A673 (cell line): ENCODE measurements at regions not wholly inside any gene's neighbourhood (a gene's known extent, or its start where the extent isn't known, plus 50 kb on each side); places are given as distances from the start of the nearest gene placed in this dataset.

Experiments used
- BruUV-seq: library from RNA; stranded (reverse); fragments of 400-500 nt; replicated peaks from 2 replicates; lab custom pipeline; 2021; lab: Mats Ljungman, UMichigan
- CTCF ChIA-PET: fragments of 300-600 bp; sonication (Branson Sonifier 250); formaldehyde crosslinking; loops from one replicate; lab custom pipeline; 2022; ENCODE audit warnings: antibody characterized with exemption; lab: Charles Lee
- POLR2A ChIA-PET: fragments of 300-600 bp; sonication (Branson Sonifier 250); formaldehyde crosslinking; loops from one replicate; lab custom pipeline; 2022; ENCODE audit warnings: antibody characterized with exemption; ENCODE audit not compliant: low non-redundant PET; lab: Charles Lee
- DNase-seq: peaks from one replicate; pipeline ENCODE4 v3.0.0-alpha.2; 2015; ENCODE audit warnings: low spot score
- H3K27ac ChIP-seq: fragments of 200-600 bp; sonication (generic); 2 replicates; pipeline ENCODE4 v1.5.1; 2016; ENCODE audit warnings: mixed run types, low read depth, mild to moderate bottlenecking, mixed read lengths, antibody characterized with exemption, low read length; ENCODE audit not compliant: poor library complexity, severe bottlenecking
- H3K27me3 ChIP-seq: fragments of 200-600 bp; sonication (generic); replicated peaks from 2 replicates; pipeline ENCODE4 v1.6.1; 2017; ENCODE audit warnings: mixed run types, low read depth, mild to moderate bottlenecking, mixed read lengths, antibody characterized with exemption, low read length; ENCODE audit not compliant: insufficient read depth, poor library complexity
- H3K36me3 ChIP-seq: fragments of 200-600 bp; sonication (generic); 2 replicates; pipeline ENCODE4 v1.6.1; 2016; ENCODE audit warnings: mixed run types, mild to moderate bottlenecking, mixed read lengths, antibody characterized with exemption, low read length; ENCODE audit not compliant: insufficient read depth, poor library complexity, severe bottlenecking
- H3K4me1 ChIP-seq: fragments of 200-600 bp; sonication (generic); 2 replicates; pipeline ENCODE4 v1.6.1; 2017; ENCODE audit warnings: mixed run types, mild to moderate bottlenecking, mixed read lengths, antibody characterized with exemption, low read length; ENCODE audit not compliant: insufficient read depth, poor library complexity, severe bottlenecking
- H3K4me3 ChIP-seq: fragments of 200-600 bp; sonication (generic); 2 replicates; pipeline ENCODE4 v1.5.1; 2016; ENCODE audit warnings: low read depth, mixed run types, mild to moderate bottlenecking, mixed read lengths, low read length; ENCODE audit not compliant: poor library complexity, severe bottlenecking
- H3K9me3 ChIP-seq: fragments of 200-600 bp; sonication (generic); 2 replicates; pipeline ENCODE4 v1.6.1; 2016; ENCODE audit warnings: mixed run types, low read depth, mild to moderate bottlenecking, mixed read lengths, antibody characterized with exemption, low read length; ENCODE audit not compliant: poor library complexity, severe bottlenecking
- EZH2 ChIP-seq: fragments of 200-600 bp; sonication (generic); IDR thresholded peaks from 2 replicates; pipeline ENCODE4 v1.6.1; 2017; ENCODE audit warnings: borderline replicate concordance, low read depth, mild to moderate bottlenecking, mixed read lengths, antibody characterized with exemption, low read length; ENCODE audit not compliant: poor library complexity, severe bottlenecking
- intact Hi-C: fragments of 100-400 bp; cut with micrococcal nuclease; formaldehyde crosslinking; loops from one replicate; pipeline ENCODE4 v1.10.0; 2022; ENCODE audit not compliant: unreplicated experiment
- TF ChIP-seq, protein P1 (sequence below): fragments of 300-800, 200-600 bp; sonication (generic); conservative IDR thresholded peaks from 2 replicates; pipeline ENCODE4 v1.5.1; 2017; ENCODE audit warnings: low read depth, mild to moderate bottlenecking, antibody characterized with exemption, low read length, moderate library complexity, mixed read lengths

DNA sequence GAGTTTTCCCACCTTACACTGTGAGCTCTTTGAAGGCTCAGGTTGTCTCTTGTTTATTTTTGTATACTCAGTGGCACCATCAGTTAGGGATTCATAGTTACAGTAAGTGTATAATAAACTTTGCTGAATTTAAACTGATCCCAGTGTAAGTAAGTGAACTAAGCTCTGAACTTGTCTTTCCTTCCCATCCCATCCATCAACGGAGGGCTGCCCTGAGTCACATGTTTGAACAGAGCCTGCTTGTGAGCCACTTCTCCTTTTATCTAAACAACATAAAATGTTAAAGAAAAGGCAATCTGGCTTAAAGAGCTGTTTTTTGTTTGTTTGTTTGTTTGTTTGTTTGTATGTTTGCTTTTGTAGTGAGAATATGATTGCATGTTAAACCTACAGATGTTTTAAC is 185.7 kb upstream of the MARCKS start:
- CTCF ChIA-PET: no interaction called here
- H3K36me3 ChIP-seq: no peaks in the 10 kb centered on the region
- H3K27ac ChIP-seq: no peak overlapping the region
- H3K4me1 ChIP-seq: no peaks in the 10 kb centered on the region
- intact Hi-C loops: no loop called here
- no peak overlapping the region for H3K4me3 ChIP-seq
- TF ChIP-seq EZH2: no peak
- TF ChIP-seq, protein P1, sequence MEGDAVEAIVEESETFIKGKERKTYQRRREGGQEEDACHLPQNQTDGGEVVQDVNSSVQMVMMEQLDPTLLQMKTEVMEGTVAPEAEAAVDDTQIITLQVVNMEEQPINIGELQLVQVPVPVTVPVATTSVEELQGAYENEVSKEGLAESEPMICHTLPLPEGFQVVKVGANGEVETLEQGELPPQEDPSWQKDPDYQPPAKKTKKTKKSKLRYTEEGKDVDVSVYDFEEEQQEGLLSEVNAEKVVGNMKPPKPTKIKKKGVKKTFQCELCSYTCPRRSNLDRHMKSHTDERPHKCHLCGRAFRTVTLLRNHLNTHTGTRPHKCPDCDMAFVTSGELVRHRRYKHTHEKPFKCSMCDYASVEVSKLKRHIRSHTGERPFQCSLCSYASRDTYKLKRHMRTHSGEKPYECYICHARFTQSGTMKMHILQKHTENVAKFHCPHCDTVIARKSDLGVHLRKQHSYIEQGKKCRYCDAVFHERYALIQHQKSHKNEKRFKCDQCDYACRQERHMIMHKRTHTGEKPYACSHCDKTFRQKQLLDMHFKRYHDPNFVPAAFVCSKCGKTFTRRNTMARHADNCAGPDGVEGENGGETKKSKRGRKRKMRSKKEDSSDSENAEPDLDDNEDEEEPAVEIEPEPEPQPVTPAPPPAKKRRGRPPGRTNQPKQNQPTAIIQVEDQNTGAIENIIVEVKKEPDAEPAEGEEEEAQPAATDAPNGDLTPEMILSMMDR: no peak
- no peaks in the 10 kb centered on the region for H3K27me3 ChIP-seq
- no TSS peak for BruUV-seq
- POLR2A ChIA-PET: no interaction called here
- no peaks in the 10 kb centered on the region for H3K9me3 ChIP-seq
- no peak for DNase-seq

DNA sequence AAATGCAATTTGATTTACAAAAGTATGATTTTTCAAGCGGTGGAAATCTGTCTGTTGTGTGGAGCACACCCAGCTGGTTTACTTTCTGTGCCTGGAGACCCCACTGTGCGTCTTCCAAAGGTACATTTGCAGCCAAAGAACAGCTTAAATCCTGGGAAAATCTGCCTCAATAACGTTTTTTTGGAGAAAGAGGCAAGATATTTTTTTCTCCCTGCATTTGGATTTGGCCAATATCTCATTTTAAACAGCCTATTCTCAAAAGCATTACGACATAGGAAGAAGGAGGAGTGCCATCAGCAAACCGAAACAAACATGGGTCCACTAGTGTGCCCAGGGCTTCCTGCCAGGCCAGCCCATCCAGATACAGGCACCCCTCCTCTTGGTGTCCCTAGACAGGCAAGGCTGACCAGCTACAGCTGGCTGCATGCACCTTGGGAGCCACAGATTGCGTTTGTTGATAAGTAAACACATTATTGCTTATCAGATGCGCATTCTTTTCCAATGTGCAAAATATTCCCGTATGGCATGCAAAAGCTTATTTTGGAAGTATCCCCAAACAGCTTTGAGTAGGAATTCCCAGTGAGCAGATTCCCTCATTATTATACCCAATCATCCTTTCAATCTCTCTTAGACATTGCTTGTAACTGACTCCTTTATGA is 184.5 kb upstream of the MARCKS start:
- no TSS peak for BruUV-seq
- no peak overlapping the region for H3K27ac ChIP-seq
- intact Hi-C loops: no loop called here
- no peaks in the 10 kb centered on the region for H3K9me3 ChIP-seq
- no peak overlapping the region for H3K4me3 ChIP-seq
- H3K27me3 ChIP-seq: no peaks in the 10 kb centered on the region
- POLR2A ChIA-PET: no interaction called here
- CTCF ChIA-PET: no interaction called here
- no peaks in the 10 kb centered on the region for H3K36me3 ChIP-seq
- H3K4me1 ChIP-seq: no peaks in the 10 kb centered on the region
- TF ChIP-seq, protein P1: no peak
- TF ChIP-seq EZH2: no peak
- DNase-seq: no peak

DNA sequence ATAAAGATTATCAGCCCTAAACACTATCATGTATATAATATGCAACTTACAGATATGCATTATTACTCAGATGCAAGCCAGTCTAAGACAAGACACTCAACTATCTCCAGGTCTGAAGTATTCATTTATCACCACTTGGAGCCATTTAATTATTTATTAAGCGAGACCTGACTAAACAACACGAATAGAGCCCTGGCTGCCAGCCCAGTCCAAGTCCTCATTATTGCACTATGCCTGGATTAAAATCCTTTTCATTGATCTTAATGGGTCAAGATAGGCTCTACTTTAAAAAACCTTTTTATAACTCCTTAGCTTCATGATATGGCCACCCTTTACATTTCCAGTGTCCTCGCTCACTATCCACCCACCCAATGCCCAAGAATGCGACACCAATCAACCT is 183.1 kb upstream of the MARCKS start:
- Histone ChIP-seq H3K27me3 (no peaks in the 10 kb centered on the region), H3K9me3 (no peaks in the 10 kb centered on the region), H3K27ac (no peak overlapping the region), H3K36me3 (no peaks in the 10 kb centered on the region), H3K4me1 (no peaks in the 10 kb centered on the region), H3K4me3 (no peak overlapping the region)
- CTCF ChIA-PET: no interaction called here
- TF ChIP-seq, protein P1: no peak
- no peak for TF ChIP-seq EZH2
- BruUV-seq: no TSS peak
- POLR2A ChIA-PET: no interaction called here
- intact Hi-C loops: no loop called here
- no peak for DNase-seq
